ENCODE measurements at regions not wholly inside any gene's neighbourhood (a gene's known extent, or its start where the extent isn't known, plus 50 kb on each side); places are given as distances from the start of the nearest gene placed in this dataset.
"Not testable (repeated sequence)": the region's sequence is repeated elsewhere in the genome, so short reads cannot be mapped to it uniquely, and the experiment has no call there.

DNA sequence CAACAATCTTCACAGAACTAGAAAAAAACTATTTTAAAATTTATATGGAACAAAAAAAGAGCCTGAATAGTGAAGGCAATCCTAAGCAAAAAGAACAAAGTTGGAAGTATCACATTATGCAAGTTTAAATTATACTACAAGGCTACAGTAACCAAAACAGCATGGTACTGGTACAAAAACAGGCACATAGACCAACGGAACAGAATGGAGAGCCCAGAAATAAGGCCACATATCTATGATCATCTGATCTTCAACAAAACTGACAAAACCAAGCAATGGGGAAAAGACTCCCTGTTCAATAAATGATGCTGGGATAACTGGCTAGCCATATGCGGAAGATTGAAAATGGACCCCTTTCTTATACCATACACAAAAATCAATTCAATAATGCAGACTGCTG lies 74.4 kb upstream of the RTN4 start:
- H3K4me3 ChIP-seq; intact Hi-C loops (cut with micrococcal nuclease); H3K9me3 ChIP-seq (replicated peaks); H3K27ac ChIP-seq (replicated peaks); DNase-seq; H3K36me3 ChIP-seq; H3K27me3 ChIP-seq (ENCODE audit: low read depth): not testable (repeated sequence)
- peaks cover 31% of the 10 kb centered on the region for H3K4me1 ChIP-seq

DNA sequence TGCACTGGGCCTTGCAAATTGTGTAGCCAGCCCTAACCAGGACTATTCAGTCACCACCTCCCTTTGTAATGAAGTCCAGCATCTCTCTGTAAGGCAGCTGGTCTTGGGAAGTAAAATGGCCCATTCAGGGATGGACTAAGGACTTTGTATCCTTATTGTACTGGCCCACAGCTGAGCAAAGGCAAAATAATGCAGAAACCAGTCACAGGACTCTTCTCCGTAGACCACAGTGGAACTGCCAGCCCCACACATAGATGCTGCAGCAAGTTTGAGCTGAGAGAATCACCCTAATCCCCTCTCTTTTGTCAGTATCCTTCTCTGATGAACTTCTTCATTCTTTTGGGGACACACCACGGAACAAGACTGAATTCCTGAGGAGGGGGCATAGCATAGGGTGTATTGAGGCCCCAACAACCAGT lies 73.6 kb upstream of the RTN4 start:
- no peaks in the 10 kb centered on the region for H3K9me3 ChIP-seq (replicated peaks)
- no peaks in the 10 kb centered on the region for H3K36me3 ChIP-seq
- no peak overlapping the region for H3K27ac ChIP-seq (replicated peaks)
- TF ChIP-seq, protein P1, sequence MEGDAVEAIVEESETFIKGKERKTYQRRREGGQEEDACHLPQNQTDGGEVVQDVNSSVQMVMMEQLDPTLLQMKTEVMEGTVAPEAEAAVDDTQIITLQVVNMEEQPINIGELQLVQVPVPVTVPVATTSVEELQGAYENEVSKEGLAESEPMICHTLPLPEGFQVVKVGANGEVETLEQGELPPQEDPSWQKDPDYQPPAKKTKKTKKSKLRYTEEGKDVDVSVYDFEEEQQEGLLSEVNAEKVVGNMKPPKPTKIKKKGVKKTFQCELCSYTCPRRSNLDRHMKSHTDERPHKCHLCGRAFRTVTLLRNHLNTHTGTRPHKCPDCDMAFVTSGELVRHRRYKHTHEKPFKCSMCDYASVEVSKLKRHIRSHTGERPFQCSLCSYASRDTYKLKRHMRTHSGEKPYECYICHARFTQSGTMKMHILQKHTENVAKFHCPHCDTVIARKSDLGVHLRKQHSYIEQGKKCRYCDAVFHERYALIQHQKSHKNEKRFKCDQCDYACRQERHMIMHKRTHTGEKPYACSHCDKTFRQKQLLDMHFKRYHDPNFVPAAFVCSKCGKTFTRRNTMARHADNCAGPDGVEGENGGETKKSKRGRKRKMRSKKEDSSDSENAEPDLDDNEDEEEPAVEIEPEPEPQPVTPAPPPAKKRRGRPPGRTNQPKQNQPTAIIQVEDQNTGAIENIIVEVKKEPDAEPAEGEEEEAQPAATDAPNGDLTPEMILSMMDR (IDR thresholded peaks at IDR 0.05; ENCODE audit: borderline replicate concordance): no peak
- no peak for DNase-seq
- H3K4me1 ChIP-seq: peaks cover 38% of the 10 kb centered on the region
- H3K27me3 ChIP-seq (ENCODE audit: low read depth): no peaks in the 10 kb centered on the region
- no peak overlapping the region for H3K4me3 ChIP-seq
- intact Hi-C loops (cut with micrococcal nuclease): no loop called here

DNA sequence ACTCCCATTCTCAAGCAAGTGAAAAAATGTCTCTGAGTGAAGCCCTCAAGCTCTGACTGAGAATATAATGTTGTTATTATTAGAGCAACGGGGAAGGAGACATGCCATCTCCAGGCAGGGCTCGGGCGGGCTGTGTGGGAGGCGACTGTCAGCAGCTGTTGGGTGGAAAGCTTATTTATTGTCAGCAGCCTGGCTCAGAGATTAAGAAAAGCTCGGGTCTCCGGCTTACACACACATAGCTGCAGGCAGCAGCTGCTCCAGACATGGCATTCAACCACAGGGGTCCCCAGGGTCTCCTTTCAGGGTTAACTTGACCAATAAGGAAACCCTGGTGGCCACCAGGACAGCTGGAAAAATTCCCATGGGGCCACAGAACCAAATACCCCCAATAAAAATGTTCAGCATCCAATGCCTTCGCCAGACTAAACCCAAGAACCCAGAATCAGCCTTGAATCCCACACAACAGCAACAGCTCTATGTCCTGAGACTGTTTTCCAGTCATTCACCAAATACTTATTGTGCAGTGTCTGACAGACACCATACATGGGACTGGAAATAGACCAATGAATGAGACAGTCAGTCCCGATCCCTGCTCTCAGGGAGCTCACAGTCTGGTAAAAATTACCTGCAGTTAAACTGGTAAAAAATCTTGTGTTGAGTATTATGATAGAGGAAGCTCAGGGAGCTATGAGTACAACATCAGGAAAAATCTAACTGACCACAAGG lies 70.5 kb upstream of the RTN4 start:
- TF ChIP-seq, protein P1 (IDR thresholded peaks at IDR 0.05; ENCODE audit: borderline replicate concordance): no peak
- intact Hi-C loops (cut with micrococcal nuclease): no loop called here
- H3K36me3 ChIP-seq: no peaks in the 10 kb centered on the region
- no peaks in the 10 kb centered on the region for H3K9me3 ChIP-seq (replicated peaks)
- H3K27ac ChIP-seq (replicated peaks): peak overlapping the region; percentile 65
- H3K4me3 ChIP-seq: peak overlapping the region; percentile 3
- peak; percentile 64 for DNase-seq
- H3K27me3 ChIP-seq (ENCODE audit: low read depth): no peaks in the 10 kb centered on the region
- peaks cover 42% of the 10 kb centered on the region for H3K4me1 ChIP-seq

DNA sequence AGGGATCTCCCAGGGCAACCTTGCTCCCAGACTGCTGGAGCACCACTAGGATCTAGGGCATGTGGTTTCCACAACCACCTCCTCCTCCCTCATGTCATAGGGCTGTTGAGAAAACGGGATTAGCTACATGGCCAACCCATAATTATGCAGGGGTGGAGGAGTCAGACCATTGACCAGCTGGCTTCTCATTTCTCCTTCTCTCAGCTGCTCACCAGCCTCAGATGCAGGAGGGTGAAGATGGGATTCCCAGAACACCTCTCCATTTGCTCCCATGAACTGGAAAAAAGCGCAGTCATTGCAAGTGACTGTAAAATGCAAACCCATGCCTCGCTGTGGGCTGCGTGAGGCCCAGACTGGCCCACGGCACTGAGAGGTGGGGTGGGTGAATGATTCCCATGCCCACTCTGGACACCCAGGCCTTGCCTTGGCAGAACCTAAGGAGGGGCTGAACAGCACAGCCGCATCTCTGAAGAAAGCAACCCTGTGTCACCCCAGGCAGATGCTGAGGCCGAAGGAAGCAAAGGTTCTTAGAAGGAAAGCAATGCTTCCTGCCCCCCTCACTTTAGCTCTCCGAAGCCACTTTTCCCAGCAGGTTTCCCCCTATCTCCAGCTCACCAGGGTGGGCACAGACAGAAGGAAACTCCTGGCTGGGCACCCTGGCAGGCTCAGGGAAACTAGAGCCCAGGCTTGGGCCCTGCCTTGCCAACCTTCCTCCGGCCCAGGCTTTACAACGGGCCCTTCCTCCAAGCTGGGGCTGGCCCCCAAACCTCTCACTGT lies 69.6 kb upstream of the RTN4 start:
- H3K36me3 ChIP-seq: no peaks in the 10 kb centered on the region
- H3K27me3 ChIP-seq (ENCODE audit: low read depth): no peaks in the 10 kb centered on the region
- H3K4me3 ChIP-seq: peak overlapping the region; percentile 3
- intact Hi-C loops (cut with micrococcal nuclease): no loop called here
- peak overlapping the region; percentile 65 for H3K27ac ChIP-seq (replicated peaks)
- peaks cover 42% of the 10 kb centered on the region for H3K4me1 ChIP-seq
- TF ChIP-seq, protein P1 (IDR thresholded peaks at IDR 0.05; ENCODE audit: borderline replicate concordance): no peak
- DNase-seq: no peak
- no peaks in the 10 kb centered on the region for H3K9me3 ChIP-seq (replicated peaks)

DNA sequence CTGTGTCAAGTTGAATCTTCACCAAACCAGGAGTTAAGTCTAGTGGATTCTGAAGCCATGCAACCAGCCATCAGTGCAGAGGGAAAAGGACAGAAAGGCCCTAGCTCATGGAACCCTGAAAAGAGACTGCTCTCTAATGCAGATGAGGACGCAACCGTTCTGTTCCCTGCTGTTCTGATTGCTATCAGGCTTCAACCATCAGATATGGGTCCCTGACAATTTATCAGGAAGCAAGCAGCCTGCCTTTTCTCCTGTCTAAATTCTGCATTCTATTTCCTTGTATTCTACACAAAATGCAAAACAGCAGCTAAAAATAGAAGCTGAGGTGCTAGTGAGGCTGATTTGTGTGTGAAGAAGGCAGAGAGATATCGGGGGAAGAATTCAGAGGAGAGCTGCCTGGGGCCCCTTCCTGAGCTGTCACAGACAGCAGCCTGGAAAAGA lies 68.4 kb upstream of the RTN4 start:
- no peaks in the 10 kb centered on the region for H3K27me3 ChIP-seq (ENCODE audit: low read depth)
- intact Hi-C loops (cut with micrococcal nuclease): no loop called here
- TF ChIP-seq, protein P1 (IDR thresholded peaks at IDR 0.05; ENCODE audit: borderline replicate concordance): no peak
- no peak overlapping the region for H3K27ac ChIP-seq (replicated peaks)
- no peak for DNase-seq
- no peaks in the 10 kb centered on the region for H3K36me3 ChIP-seq
- no peak overlapping the region for H3K4me3 ChIP-seq
- peaks cover 42% of the 10 kb centered on the region for H3K4me1 ChIP-seq
- H3K9me3 ChIP-seq (replicated peaks): no peaks in the 10 kb centered on the region

DNA sequence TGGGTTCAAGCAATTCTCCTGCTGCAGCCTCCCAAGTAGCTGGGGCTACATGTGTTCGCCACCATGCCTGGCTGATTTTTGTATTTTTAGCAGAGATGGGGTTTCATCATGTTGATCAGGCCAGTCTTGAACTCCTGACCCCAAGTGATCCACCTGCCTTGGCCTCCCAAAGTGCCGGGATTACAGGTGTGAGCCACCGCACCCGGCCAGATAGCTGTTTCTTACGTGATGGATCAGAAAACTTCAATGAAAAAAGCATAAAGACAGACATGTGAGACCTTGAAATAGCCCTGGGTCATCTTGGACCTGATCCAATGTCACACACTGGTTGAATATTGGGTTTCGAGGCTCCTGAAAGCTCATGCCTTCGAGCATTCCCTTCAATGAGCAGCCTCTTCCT lies 66.7 kb upstream of the RTN4 start:
- H3K27ac ChIP-seq (replicated peaks): no peak overlapping the region
- intact Hi-C loops (cut with micrococcal nuclease): no loop called here
- no peak overlapping the region for H3K4me3 ChIP-seq
- H3K27me3 ChIP-seq (ENCODE audit: low read depth): no peaks in the 10 kb centered on the region
- H3K36me3 ChIP-seq: no peaks in the 10 kb centered on the region
- H3K4me1 ChIP-seq: peaks cover 51% of the 10 kb centered on the region
- H3K9me3 ChIP-seq (replicated peaks): no peaks in the 10 kb centered on the region
- no peak for DNase-seq
- TF ChIP-seq, protein P1 (IDR thresholded peaks at IDR 0.05; ENCODE audit: borderline replicate concordance): no peak
